HFFc6 (cell line): ENCODE measurements at regions not wholly inside any gene's neighbourhood (a gene's known extent, or its start where the extent isn't known, plus 50 kb on each side); places are given as distances from the start of the nearest gene placed in this dataset.
A peak's percentile ranks its signal among the peaks of the same experiment; 100 is the strongest.

Source experiments
- DNase-seq: peaks from one replicate; pipeline ENCODE4 v3.0.0-alpha.2; 2018
- H3K27ac Mint-ChIP-seq: 2 replicates; pipeline ENCODE4 v1.8.0; 2020; ENCODE audit warnings: mild to moderate bottlenecking, mixed read lengths
- H3K27me3 Mint-ChIP-seq: 2 replicates; pipeline ENCODE4 v1.8.0; 2021; ENCODE audit warnings: mild to moderate bottlenecking, moderate library complexity, mixed read lengths; ENCODE audit not compliant: insufficient read depth
- H3K36me3 Mint-ChIP-seq: 2 replicates; pipeline ENCODE4 v1.8.0; 2021; ENCODE audit warnings: low read depth, mixed read lengths
- H3K4me1 Mint-ChIP-seq: 2 replicates; pipeline ENCODE4 v1.8.0; 2020; ENCODE audit warnings: low read depth, mixed read lengths
- H3K4me3 Mint-ChIP-seq: 2 replicates; pipeline ENCODE4 v1.8.0; 2020; ENCODE audit warnings: mild to moderate bottlenecking, moderate library complexity, mixed read lengths
- H3K9me3 Mint-ChIP-seq: 2 replicates; pipeline ENCODE4 v1.8.0; 2020; ENCODE audit warnings: mild to moderate bottlenecking, mixed read lengths
- CTCF ChIP-seq: fragments of 200-600 bp; sonication (generic); IDR thresholded peaks from 2 replicates; pipeline ENCODE4 v1.5.0; 2021; ENCODE audit warnings: antibody characterized with exemption, mild to moderate bottlenecking

GRCh38 chr5:87079219-87079618, 188.5 kb upstream of the RASA1 start:
- Mint-ChIP-seq H3K36me3 (no peaks in the 10 kb centered on the region), H3K4me3 (no peak overlapping the region), H3K27me3 (no peaks in the 10 kb centered on the region)

GRCh38 chr5:87081016-87081415, 186.7 kb upstream of the RASA1 start:
- peaks cover 24% of the 10 kb centered on the region for H3K4me1 Mint-ChIP-seq
- H3K27me3 Mint-ChIP-seq: no peaks in the 10 kb centered on the region
- H3K36me3 Mint-ChIP-seq: peaks cover 6% of the 10 kb centered on the region
- no peak for DNase-seq
- no peak for TF ChIP-seq CTCF
- H3K4me3 Mint-ChIP-seq: peak overlapping the region; percentile 45; the same call in 1 of the 2 replicates
- no peak overlapping the region for H3K27ac Mint-ChIP-seq
- no peaks in the 10 kb centered on the region; the same call in 1 of the 2 replicates for H3K9me3 Mint-ChIP-seq

More at GRCh38 chr5:87079219-87079618, 188.5 kb upstream of the RASA1 start:
- TF ChIP-seq CTCF: no peak
- Mint-ChIP-seq H3K4me1 (peaks cover 37% of the 10 kb centered on the region), H3K9me3 (no peaks in the 10 kb centered on the region; the same call in 1 of the 2 replicates), H3K27ac (no peak overlapping the region)
- DNase-seq: no peak

GRCh38 chr5:87081511-87082372, 185.9 kb upstream of the RASA1 start:
- Mint-ChIP-seq H3K27ac (peak overlapping the region; percentile 7; the same call in 1 of the 2 replicates), H3K36me3 (peaks cover 6% of the 10 kb centered on the region), H3K4me3 (peak overlapping the region; percentile 45), H3K27me3 (no peaks in the 10 kb centered on the region), H3K4me1 (peaks cover 21% of the 10 kb centered on the region), H3K9me3 (no peaks in the 10 kb centered on the region; the same call in 1 of the 2 replicates)
- no peak for TF ChIP-seq CTCF
- DNase-seq: no peak

- H3K4me1 Mint-ChIP-seq: peaks cover 6% of the 10 kb centered on the region
- H3K9me3 Mint-ChIP-seq: peaks cover 5% of the 10 kb centered on the region
- no peak for DNase-seq
- H3K27me3 Mint-ChIP-seq: no peaks in the 10 kb centered on the region
- H3K36me3 Mint-ChIP-seq: peaks cover 4% of the 10 kb centered on the region
- no peak overlapping the region for H3K27ac Mint-ChIP-seq
- TF ChIP-seq CTCF: no peak
- no peak overlapping the region for H3K4me3 Mint-ChIP-seq
Measured at GRCh38 chr5:87094347-87094746, 173.3 kb upstream of the RASA1 start.

GRCh38 chr5:87094833-87095232, 172.8 kb upstream of the RASA1 start:
- Mint-ChIP-seq H3K27me3 (no peaks in the 10 kb centered on the region), H3K9me3 (0 out of 2 replicates have a peak, but pooled peaks cover under 1% of the 10 kb centered on the region), H3K36me3 (no peaks in the 10 kb centered on the region; the same call in 1 of the 2 replicates), H3K27ac (no peak overlapping the region), H3K4me3 (no peak overlapping the region), H3K4me1 (peaks cover 10% of the 10 kb centered on the region)
- TF ChIP-seq CTCF: no peak
- no peak for DNase-seq
